Activated T-cell treated with anti-CD3 and anti-CD28 coated beads, Interleukin-2, amount 50 U/mL, for 72 hours (primary cell): ENCODE measurements at regions not wholly inside any gene's neighbourhood (a gene's known extent, or its start where the extent isn't known, plus 50 kb on each side); places are given as distances from the start of the nearest gene placed in this dataset.
"Not testable (repeated sequence)": the region's sequence is repeated elsewhere in the genome, so short reads cannot be mapped to it uniquely, and the experiment has no call there.

ENCODE experiments used
- ATAC-seq, 2 donors: fragments of 150-1000 bp; cut with Tn5 transposase; replicated peaks in 1 of 2; 2 replicates each; pipeline ENCODE4 v1.10.0; 2021; ENCODE audit warnings: moderate library complexity in 2 of 2, mild to moderate bottlenecking in 1 of 2
- DNase-seq, 2 donors: peaks; one replicate each; pipeline ENCODE4 v3.0.0; 2021 to 2022; ENCODE audit warnings: mixed read lengths in 1 of 2
- H3K27ac Mint-ChIP-seq: one replicate; pipeline ENCODE4 v1.8.0; 2022; ENCODE audit warnings: mild to moderate bottlenecking, moderate library complexity, mixed read lengths
- H3K27me3 Mint-ChIP-seq: one replicate; pipeline ENCODE4 v1.8.0; 2022; ENCODE audit warnings: low read depth, mixed read lengths
- H3K36me3 Mint-ChIP-seq, 2 donors: one replicate each; pipeline ENCODE4 v1.8.0; 2022; ENCODE audit warnings: mixed read lengths in 2 of 2, mild to moderate bottlenecking in 1 of 2; ENCODE audit not compliant: insufficient read depth in 2 of 2
- H3K4me1 Mint-ChIP-seq: one replicate; pipeline ENCODE4 v1.8.0; 2022; ENCODE audit warnings: low read depth, mixed read lengths
- H3K4me3 Mint-ChIP-seq, 2 donors: one replicate each; pipeline ENCODE4 v1.8.0; 2022; ENCODE audit warnings: mild to moderate bottlenecking in 2 of 2, mixed read lengths in 2 of 2, moderate library complexity in 2 of 2
- H3K9me3 Mint-ChIP-seq, 2 donors: one replicate each; pipeline ENCODE4 v1.8.0; 2022; ENCODE audit warnings: mixed read lengths in 2 of 2

DNA sequence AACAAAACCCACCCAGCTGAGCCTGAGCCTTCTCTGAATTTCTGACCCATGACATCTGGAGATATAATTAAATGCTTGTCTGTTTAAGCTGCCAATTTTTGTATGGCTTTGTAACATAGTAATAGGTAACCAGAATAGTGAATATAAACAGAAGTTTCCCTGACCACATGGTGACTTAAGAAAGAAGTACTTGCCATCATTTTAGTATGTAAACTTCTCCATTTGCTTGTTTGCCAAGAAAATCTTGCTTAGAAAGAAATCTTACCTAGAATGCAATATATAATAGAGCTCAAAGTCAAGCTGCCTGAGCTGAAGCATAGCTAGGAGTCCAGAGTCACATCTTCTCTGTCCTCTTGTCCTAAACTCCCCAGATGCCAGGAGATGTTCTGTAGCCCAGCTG is 117.0 kb downstream of the PCSK1 start:
- peaks cover 2% of the 10 kb centered on the region in 2 donors for H3K36me3 Mint-ChIP-seq
- H3K9me3 Mint-ChIP-seq = peaks cover 0 to 2% of the 10 kb centered on the region in 2 donors
- H3K4me3 Mint-ChIP-seq = no peak overlapping the region
- no peak overlapping the region for H3K27ac Mint-ChIP-seq
- DNase-seq (no peak), ATAC-seq (no peak)
- H3K27me3 Mint-ChIP-seq = peaks cover 16% of the 10 kb centered on the region
- no peaks in the 10 kb centered on the region for H3K4me1 Mint-ChIP-seq

DNA sequence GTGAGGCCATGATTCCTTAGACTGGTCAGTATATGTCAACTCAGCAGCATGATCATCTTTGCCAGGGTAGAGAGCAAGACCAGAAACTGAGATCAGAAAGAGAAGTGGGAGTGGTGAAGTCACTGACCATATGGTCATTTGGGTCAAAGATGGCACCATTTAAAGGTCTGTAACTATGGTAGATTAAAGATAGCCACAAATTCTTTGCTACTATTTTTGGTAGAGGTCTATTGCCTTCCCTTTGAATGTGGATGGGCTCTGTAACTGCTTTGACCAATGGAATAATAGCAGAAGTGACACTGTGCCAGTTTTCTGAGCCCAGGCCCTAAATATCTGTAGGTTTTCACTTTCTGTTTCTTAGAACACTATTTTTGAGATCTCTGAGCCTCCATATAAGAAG is 117.6 kb downstream of the PCSK1 start:
- peaks cover 21% of the 10 kb centered on the region for H3K27me3 Mint-ChIP-seq
- DNase-seq = no peak
- H3K9me3 Mint-ChIP-seq = peaks cover 2 to 5% of the 10 kb centered on the region in 2 donors
- no peak for ATAC-seq
- no peaks in the 10 kb centered on the region for H3K4me1 Mint-ChIP-seq
- no peak overlapping the region for H3K27ac Mint-ChIP-seq
- H3K36me3 Mint-ChIP-seq = peaks cover 3 to 7% of the 10 kb centered on the region in 2 donors
- H3K4me3 Mint-ChIP-seq = no peak overlapping the region

DNA sequence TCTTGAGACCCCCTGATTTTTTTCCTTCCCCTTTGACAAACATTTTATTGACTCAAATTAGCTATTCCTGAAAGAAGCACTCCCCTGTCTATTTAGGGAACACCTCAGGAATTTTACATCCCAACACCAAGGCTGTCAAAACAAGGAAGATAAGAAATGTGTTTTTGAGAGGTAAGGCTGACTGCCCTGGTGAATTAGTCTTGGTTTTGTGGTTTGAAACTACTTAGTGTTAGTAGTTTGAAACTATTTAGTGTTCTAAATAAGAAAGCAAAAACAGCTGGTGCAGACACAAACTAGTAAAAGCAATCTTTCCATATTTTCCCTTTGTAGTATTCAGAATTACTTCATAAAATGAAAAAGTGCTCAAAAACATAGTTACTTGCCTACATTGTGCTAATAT is 120.7 kb downstream of the PCSK1 start:
- peaks cover 3 to 8% of the 10 kb centered on the region in 2 donors for H3K9me3 Mint-ChIP-seq
- no peaks in the 10 kb centered on the region for H3K4me1 Mint-ChIP-seq
- DNase-seq = no peak
- H3K27ac Mint-ChIP-seq = no peak overlapping the region
- peaks cover 35% of the 10 kb centered on the region for H3K27me3 Mint-ChIP-seq
- H3K4me3 Mint-ChIP-seq = no peak overlapping the region
- no peak for ATAC-seq
- peaks cover 3 to 11% of the 10 kb centered on the region in 2 donors for H3K36me3 Mint-ChIP-seq

DNA sequence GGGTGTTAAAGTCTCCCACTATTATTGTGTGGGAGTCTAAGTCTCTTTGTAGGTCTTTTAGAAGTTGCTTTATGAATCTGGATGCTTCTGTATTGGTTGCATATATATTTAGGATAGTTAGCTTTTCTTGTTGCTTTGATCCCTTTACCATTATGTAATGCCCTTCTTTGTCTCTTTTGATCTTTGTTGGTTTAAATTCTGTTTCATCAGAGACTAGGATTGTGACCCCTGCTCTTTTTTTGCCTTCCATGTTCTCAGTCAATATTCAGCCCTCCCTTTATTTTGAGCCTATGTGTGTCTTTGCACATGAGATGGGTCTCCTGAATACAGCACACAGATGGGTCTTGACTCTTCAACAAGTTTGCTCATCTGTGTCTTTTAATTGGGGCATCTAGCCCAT is 126.0 kb downstream of the PCSK1 start:
- peaks cover 3 to 13% of the 10 kb centered on the region in 2 donors for H3K36me3 Mint-ChIP-seq
- not testable (repeated sequence) for ATAC-seq, H3K4me1 Mint-ChIP-seq, H3K4me3 Mint-ChIP-seq, DNase-seq, H3K27ac Mint-ChIP-seq
- peaks cover 10 to 18% of the 10 kb centered on the region in 2 donors for H3K9me3 Mint-ChIP-seq
- H3K27me3 Mint-ChIP-seq = peaks cover 28% of the 10 kb centered on the region

DNA sequence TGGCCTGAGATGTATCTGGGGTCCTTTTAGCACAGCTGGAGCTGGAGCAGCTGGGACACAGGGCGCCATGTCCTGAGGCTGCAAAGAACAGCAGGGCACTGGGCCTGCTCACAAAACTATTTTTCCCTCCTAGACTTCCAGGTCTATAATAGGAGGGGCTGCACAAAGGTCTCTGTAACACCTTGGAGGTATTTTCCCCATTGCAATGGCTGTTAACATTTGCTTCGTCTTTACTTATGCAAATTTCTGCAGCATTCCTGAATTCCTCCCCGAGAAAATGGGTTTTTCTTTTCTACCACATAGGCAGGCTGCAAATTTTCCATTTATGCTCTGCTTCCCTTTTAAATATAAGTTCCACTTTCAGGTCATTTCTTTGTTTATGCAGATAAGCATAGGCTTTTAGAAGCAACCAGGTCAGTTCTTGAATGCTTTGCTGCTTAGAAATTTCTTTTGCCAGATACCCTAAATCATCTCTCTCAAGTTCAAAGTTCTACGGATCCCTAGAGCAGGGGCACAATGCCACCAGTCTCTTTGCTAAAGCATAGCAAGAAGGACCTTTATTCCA is 130.8 kb downstream of the PCSK1 start:
- no peak for DNase-seq
- no peaks in the 10 kb centered on the region for H3K4me1 Mint-ChIP-seq
- no peak overlapping the region for H3K27ac Mint-ChIP-seq
- peaks cover 0 to 4% of the 10 kb centered on the region in 2 donors for H3K36me3 Mint-ChIP-seq
- H3K4me3 Mint-ChIP-seq = no peak overlapping the region
- peaks cover 4% of the 10 kb centered on the region for H3K27me3 Mint-ChIP-seq
- H3K9me3 Mint-ChIP-seq = peaks cover 9 to 15% of the 10 kb centered on the region in 2 donors
- no peak for ATAC-seq

DNA sequence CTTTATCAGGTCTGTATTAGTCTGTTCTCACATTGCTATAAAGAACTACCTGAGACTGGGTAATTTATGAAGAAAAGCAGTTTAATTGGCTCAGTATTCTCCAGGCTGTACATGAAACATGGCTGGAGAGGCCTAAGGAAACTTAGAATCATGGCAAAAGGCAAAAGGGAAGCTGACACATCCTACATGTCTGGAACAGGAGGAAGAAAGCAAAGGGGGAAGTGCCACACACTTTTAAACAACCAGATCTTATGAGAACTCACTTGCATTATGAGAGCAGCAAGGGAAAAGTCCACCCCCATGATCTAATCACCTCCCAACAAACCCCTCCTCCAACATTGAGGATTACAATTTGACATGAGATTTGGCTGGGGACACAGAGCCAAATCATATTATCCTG is 132.1 kb downstream of the PCSK1 start:
- H3K36me3 Mint-ChIP-seq = peaks cover 0 to 4% of the 10 kb centered on the region in 2 donors
- DNase-seq = no peak
- ATAC-seq = no peak

DNA sequence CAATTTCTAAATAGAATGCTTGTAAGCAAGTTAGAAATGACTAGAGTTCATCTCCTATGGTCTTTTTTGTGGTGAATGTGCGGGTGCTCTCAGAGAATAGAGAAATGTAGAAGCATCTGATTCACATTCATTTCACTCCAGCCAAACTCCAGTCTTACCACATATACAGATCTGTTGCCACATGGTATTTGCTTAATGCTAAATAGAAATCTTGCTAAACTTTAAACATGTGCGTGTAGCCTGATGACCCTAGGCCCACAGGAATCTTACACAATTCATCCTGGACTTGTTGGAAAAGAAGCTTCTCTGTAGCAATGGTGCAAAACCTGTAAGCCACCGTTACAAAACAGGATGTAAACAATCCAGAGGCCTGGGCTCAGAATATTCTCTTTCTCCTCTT is 135.2 kb downstream of the PCSK1 start:
- H3K27me3 Mint-ChIP-seq = peaks cover 11% of the 10 kb centered on the region
- H3K36me3 Mint-ChIP-seq = peaks cover 0 to 3% of the 10 kb centered on the region in 2 donors

More for the DNA sequence above, 132.1 kb downstream of the PCSK1 start:
- H3K27me3 Mint-ChIP-seq = no peaks in the 10 kb centered on the region
- peaks cover 6 to 11% of the 10 kb centered on the region in 2 donors for H3K9me3 Mint-ChIP-seq
- H3K4me3 Mint-ChIP-seq = no peak overlapping the region
- H3K4me1 Mint-ChIP-seq = no peaks in the 10 kb centered on the region
- no peak overlapping the region for H3K27ac Mint-ChIP-seq

DNA sequence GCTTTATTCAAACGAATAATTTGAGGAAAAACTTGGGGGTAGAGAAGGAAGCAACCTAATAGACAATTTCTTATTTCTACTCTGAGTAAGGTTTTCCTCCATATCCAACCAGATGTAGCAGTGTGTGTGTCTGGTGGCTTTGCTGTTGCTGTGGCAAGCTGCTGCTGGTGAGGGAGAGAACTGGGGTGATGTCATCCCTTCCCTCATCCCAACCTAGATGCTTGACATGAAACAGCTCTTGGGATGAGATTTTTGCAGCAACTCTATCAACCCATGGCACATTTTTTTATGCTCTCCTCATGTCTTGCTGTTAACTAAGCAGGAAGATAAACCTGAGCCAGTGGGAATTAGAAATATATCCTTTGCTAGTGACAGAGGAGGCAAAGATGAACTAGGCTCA is 135.8 kb downstream of the PCSK1 start:
- Mint-ChIP-seq H3K4me1 (no peaks in the 10 kb centered on the region), H3K9me3 (peaks cover 2 to 5% of the 10 kb centered on the region in 2 donors), H3K4me3 (no peak overlapping the region), H3K27ac (no peak overlapping the region), H3K36me3 (peaks cover 0 to 3% of the 10 kb centered on the region in 2 donors), H3K27me3 (peaks cover 17% of the 10 kb centered on the region)
- ATAC-seq = no peak
- no peak for DNase-seq

More for the DNA sequence above, 135.2 kb downstream of the PCSK1 start:
- ATAC-seq (peak; percentile 43 to 56), DNase-seq (no peak)
- peaks cover 2 to 8% of the 10 kb centered on the region in 2 donors for H3K9me3 Mint-ChIP-seq
- no peak overlapping the region for H3K27ac Mint-ChIP-seq
- H3K4me3 Mint-ChIP-seq = no peak overlapping the region
- no peaks in the 10 kb centered on the region for H3K4me1 Mint-ChIP-seq

DNA sequence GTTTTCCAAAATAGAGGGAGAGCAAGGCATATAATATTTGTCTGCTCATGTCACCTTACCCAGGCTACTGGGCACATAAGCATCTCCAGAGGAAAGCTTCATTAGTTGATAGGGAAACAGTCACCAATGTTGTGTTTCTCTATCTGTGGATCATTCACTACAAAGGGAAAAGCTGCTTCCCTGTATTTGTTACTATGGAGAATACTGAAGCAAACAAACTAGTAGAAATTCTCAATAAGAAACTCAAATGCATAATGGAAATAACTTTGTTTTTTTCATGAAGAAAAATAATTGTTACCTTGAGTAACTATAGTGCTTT is 138.2 kb downstream of the PCSK1 start:
- no peak for DNase-seq
- Mint-ChIP-seq H3K4me3 (no peak overlapping the region), H3K9me3 (peaks cover 0 to 2% of the 10 kb centered on the region in 2 donors), H3K27ac (no peak overlapping the region), H3K36me3 (no peaks in the 10 kb centered on the region), H3K27me3 (peaks cover 32% of the 10 kb centered on the region), H3K4me1 (no peaks in the 10 kb centered on the region)
- no peak for ATAC-seq

DNA sequence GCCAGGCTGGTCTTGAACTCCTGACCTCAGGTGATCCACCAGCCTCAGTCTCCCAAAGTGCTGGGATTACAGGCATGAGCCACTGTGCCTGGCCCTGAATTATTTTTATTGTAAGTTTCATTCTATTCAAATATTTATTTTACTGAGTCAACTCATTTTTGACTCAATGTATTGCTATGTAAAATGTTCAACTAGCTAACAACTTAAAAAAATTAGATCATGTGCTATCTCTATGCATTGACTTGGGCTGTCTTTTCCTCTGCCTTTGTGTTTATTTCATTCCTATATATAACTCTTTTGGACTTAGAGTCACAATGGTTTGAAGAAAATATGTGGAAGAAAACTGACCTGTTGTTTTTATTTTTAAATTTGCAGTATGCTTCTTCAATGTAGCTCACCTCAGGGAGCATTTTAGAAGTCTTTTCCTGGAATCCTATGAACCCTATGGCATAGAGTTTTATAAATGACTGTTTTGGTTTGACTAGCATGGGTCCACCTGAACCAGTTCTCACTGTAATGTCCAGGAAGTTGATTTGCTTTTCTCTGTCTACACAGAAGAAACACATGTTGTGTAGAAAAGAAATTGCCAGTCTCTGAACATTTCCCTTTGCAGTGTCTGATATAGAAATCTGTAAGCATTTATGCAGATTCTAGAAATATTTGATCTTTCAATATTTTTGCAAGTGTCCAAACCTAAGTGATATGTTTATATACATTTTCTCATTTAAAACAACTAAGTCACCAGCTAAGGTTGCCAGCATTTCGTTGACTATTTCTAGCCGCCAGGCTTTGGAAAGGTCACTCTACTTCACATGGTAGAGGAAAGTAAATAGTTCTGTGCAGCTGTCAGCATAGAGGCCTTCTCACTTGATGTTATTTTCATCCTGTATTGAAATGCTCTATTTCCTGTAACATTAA is 138.8 kb downstream of the PCSK1 start:
- peaks cover 3 to 5% of the 10 kb centered on the region in 2 donors for H3K36me3 Mint-ChIP-seq
- H3K27ac Mint-ChIP-seq = no peak overlapping the region
- ATAC-seq (no peak), DNase-seq (no peak)
- peaks cover 32% of the 10 kb centered on the region for H3K27me3 Mint-ChIP-seq
- H3K4me3 Mint-ChIP-seq = no peak overlapping the region
- H3K4me1 Mint-ChIP-seq = peaks cover 4% of the 10 kb centered on the region
- H3K9me3 Mint-ChIP-seq = peaks cover 1 to 4% of the 10 kb centered on the region in 2 donors

DNA sequence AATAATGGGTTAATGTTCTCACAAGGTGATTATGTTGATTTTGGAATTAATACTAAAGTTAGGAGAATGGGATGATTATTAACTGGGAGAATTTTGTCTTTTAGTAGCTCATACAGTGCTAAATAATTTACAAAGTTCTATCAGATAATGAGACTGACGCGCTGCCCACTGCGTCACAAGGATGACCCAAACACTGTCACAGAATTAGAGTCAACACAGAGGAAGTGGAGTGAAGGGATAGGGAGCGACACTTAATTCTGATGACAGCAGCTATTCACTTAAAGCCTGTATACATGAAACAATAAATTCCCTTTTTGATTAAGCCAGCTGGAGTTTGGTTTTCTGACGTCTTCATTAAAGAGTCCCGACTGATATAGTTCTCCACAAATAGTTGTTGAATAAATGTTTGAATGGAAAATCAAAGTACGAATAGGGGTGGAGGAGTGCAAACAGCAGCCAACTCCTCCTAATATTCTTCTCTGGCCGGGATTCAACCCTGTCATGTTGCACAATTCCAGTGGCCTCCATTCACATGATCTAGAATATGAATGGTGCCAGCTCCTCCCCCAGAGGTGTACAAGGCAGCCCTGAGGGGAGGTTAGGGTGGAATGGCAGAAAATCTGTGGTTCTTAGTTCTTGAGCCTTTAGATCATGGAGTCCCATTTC is 140.3 kb downstream of the PCSK1 start:
- Mint-ChIP-seq H3K27me3 (peaks cover 35% of the 10 kb centered on the region), H3K4me1 (peaks cover 7% of the 10 kb centered on the region), H3K9me3 (peaks cover 1 to 4% of the 10 kb centered on the region in 2 donors), H3K36me3 (peaks cover 4 to 5% of the 10 kb centered on the region in 2 donors), H3K27ac (no peak overlapping the region), H3K4me3 (no peak overlapping the region)
- ATAC-seq (no peak), DNase-seq (no peak)

DNA sequence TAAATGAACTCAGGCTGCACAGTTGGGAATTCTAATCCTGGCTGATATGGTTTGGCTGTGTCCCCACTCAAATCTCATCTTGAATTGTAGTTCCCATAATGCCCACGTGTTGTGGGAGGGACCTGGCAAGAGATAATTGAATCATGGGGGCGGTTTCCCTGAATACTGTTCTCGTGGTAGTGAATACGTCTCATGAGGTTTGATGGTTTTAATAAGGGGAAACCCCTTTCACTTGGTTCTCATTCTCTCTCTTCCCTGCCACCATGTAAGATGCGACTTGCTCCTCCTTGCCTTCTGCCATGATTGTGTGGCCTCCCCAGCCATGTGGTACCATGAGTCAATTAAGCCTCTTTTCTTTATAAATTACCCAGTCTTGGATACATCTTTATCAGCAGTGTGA is 143.8 kb downstream of the PCSK1 start:
- Mint-ChIP-seq H3K4me1 (peaks cover 12% of the 10 kb centered on the region), H3K27me3 (peaks cover 58% of the 10 kb centered on the region)
- not testable (repeated sequence) for H3K4me3 Mint-ChIP-seq, H3K9me3 Mint-ChIP-seq, H3K36me3 Mint-ChIP-seq, H3K27ac Mint-ChIP-seq, ATAC-seq
- peak in 1 of 2 donors; percentile 5 for DNase-seq

DNA sequence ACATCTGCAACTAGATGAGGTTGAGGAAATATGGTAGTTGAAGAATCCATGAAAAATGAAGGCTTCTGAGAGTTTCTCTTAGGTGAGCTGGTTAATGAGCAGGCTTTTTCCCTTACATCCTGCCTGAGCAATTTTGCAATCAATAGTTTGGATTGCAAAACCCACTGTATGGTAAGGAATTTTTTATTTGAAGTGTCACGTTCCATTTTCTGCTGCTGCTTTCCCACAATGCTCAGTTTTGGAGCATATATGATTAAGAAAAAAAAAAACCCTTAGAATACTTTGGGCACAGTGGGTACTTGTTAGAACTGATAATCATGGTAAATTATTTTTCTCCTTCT is 144.2 kb downstream of the PCSK1 start:
- Mint-ChIP-seq H3K4me3 (no peak overlapping the region), H3K27me3 (peaks cover 62% of the 10 kb centered on the region), H3K27ac (no peak overlapping the region), H3K36me3 (peaks cover 4 to 5% of the 10 kb centered on the region in 2 donors), H3K9me3 (peaks cover 1 to 4% of the 10 kb centered on the region in 2 donors), H3K4me1 (peaks cover 15% of the 10 kb centered on the region)
- no peak for DNase-seq
- ATAC-seq = no peak
